ENCODE measurements at regions not wholly inside any gene's neighbourhood (a gene's known extent, or its start where the extent isn't known, plus 50 kb on each side); places are given as distances from the start of the nearest gene placed in this dataset.

- H3K4me3 ChIP-seq (ENCODE audit: insufficient read depth, low read length): no peak overlapping the region
- peaks cover 3% of the 10 kb centered on the region for H3K9me3 ChIP-seq (ENCODE audit: low read depth, low read length)
- no peaks in the 10 kb centered on the region for H3K27me3 ChIP-seq (ENCODE audit: insufficient read depth, low read length)
- no peak for TF ChIP-seq CTCF (IDR thresholded peaks at IDR 0.05; ENCODE audit: extremely low read depth, low read depth, low read length)
- H2AFZ ChIP-seq (ENCODE audit: low read length): no peak overlapping the region
- H3K36me3 ChIP-seq (ENCODE audit: insufficient read depth, low read length): no peaks in the 10 kb centered on the region
- no peaks in the 10 kb centered on the region for H3K4me1 ChIP-seq (ENCODE audit: insufficient read depth, low read length)
- H3K27ac ChIP-seq (ENCODE audit: low read depth, low read length): no peak overlapping the region
- no peak for DNase-seq (ENCODE audit: insufficient read length, low spot score, missing footprints)
- H3K79me2 ChIP-seq (ENCODE audit: insufficient read depth, low read length): no peaks in the 10 kb centered on the region
- no peaks in the 10 kb centered on the region for H4K20me1 ChIP-seq (ENCODE audit: insufficient read depth, low read length)
- no peak overlapping the region for H3K4me2 ChIP-seq (ENCODE audit: insufficient read depth, low read length)
These were observed 380.4 kb downstream of the MMUT start for GRCh38 chr6:49082611-49083010.

- H3K9me3 ChIP-seq (ENCODE audit: low read depth, low read length): no peaks in the 10 kb centered on the region
- no peak overlapping the region for H3K4me3 ChIP-seq (ENCODE audit: insufficient read depth, low read length)
- no peaks in the 10 kb centered on the region for H3K36me3 ChIP-seq (ENCODE audit: insufficient read depth, low read length)
- TF ChIP-seq CTCF (IDR thresholded peaks at IDR 0.05; ENCODE audit: extremely low read depth, low read depth, low read length): no peak
- H3K27me3 ChIP-seq (ENCODE audit: insufficient read depth, low read length): no peaks in the 10 kb centered on the region
- H3K79me2 ChIP-seq (ENCODE audit: insufficient read depth, low read length): no peaks in the 10 kb centered on the region
- H4K20me1 ChIP-seq (ENCODE audit: insufficient read depth, low read length): no peaks in the 10 kb centered on the region
- no peak overlapping the region for H3K4me2 ChIP-seq (ENCODE audit: insufficient read depth, low read length)
- DNase-seq (ENCODE audit: insufficient read length, low spot score, missing footprints): no peak
- H3K27ac ChIP-seq (ENCODE audit: low read depth, low read length): no peak overlapping the region
- H3K4me1 ChIP-seq (ENCODE audit: insufficient read depth, low read length): no peaks in the 10 kb centered on the region
- no peak overlapping the region for H2AFZ ChIP-seq (ENCODE audit: low read length)
These were observed 390.0 kb downstream of the MMUT start for GRCh38 chr6:49072885-49073620.

- DNase-seq (ENCODE audit: insufficient read length, low spot score, missing footprints): peak; percentile 36
- TF ChIP-seq CTCF (IDR thresholded peaks at IDR 0.05; ENCODE audit: extremely low read depth, low read depth, low read length): no peak
- Histone ChIP-seq H4K20me1 (ENCODE audit: insufficient read depth, low read length) (no peaks in the 10 kb centered on the region), H3K4me3 (ENCODE audit: insufficient read depth, low read length) (no peak overlapping the region), H2AFZ (ENCODE audit: low read length) (no peak overlapping the region), H3K36me3 (ENCODE audit: insufficient read depth, low read length) (no peaks in the 10 kb centered on the region), H3K4me1 (ENCODE audit: insufficient read depth, low read length) (no peaks in the 10 kb centered on the region), H3K27me3 (ENCODE audit: insufficient read depth, low read length) (no peaks in the 10 kb centered on the region), H3K27ac (ENCODE audit: low read depth, low read length) (no peak overlapping the region), H3K9me3 (ENCODE audit: low read depth, low read length) (no peaks in the 10 kb centered on the region), H3K79me2 (ENCODE audit: insufficient read depth, low read length) (no peaks in the 10 kb centered on the region), H3K4me2 (ENCODE audit: insufficient read depth, low read length) (no peak overlapping the region)
These were observed 390.9 kb downstream of the MMUT start for GRCh38 chr6:49072146-49072545.

GRCh38 chr6:49070411-49070810 lies 392.6 kb downstream of the MMUT start:
- H3K27ac ChIP-seq (ENCODE audit: low read depth, low read length): no peak overlapping the region
- no peak for DNase-seq (ENCODE audit: insufficient read length, low spot score, missing footprints)
- no peaks in the 10 kb centered on the region for H3K4me1 ChIP-seq (ENCODE audit: insufficient read depth, low read length)
- no peak overlapping the region for H3K4me2 ChIP-seq (ENCODE audit: insufficient read depth, low read length)
- H3K27me3 ChIP-seq (ENCODE audit: insufficient read depth, low read length): no peaks in the 10 kb centered on the region
- H3K79me2 ChIP-seq (ENCODE audit: insufficient read depth, low read length): no peaks in the 10 kb centered on the region
- no peak for TF ChIP-seq CTCF (IDR thresholded peaks at IDR 0.05; ENCODE audit: extremely low read depth, low read depth, low read length)
- H3K4me3 ChIP-seq (ENCODE audit: insufficient read depth, low read length): no peak overlapping the region
- no peaks in the 10 kb centered on the region for H3K9me3 ChIP-seq (ENCODE audit: low read depth, low read length)
- H3K36me3 ChIP-seq (ENCODE audit: insufficient read depth, low read length): no peaks in the 10 kb centered on the region
- no peaks in the 10 kb centered on the region for H4K20me1 ChIP-seq (ENCODE audit: insufficient read depth, low read length)
- no peak overlapping the region for H2AFZ ChIP-seq (ENCODE audit: low read length)

Data from osteoblast (primary cell).